NOMO-1 (cell line): ENCODE measurements at regions not wholly inside any gene's neighbourhood (a gene's known extent, or its start where the extent isn't known, plus 50 kb on each side); places are given as distances from the start of the nearest gene placed in this dataset.
"Not testable (repeated sequence)": the region's sequence is repeated elsewhere in the genome, so short reads cannot be mapped to it uniquely, and the experiment has no call there.

Experiments
- DNase-seq, 2 experiments: peaks; one replicate each; lab custom pipeline; 2025; ENCODE audit not compliant: unreplicated experiment in 2 of 2; lab: John Stamatoyannopoulos, UW

GRCh38 chr3:191727338-191727737 lies 266.4 kb downstream of the PYDC2 start:
- no peak for DNase-seq

GRCh38 chr3:191728186-191728585 lies 267.2 kb downstream of the PYDC2 start:
- DNase-seq, result no peak

- no peak for DNase-seq
These were observed 276.8 kb downstream of the PYDC2 start for GRCh38 chr3:191737742-191738141.

- DNase-seq, result no peak
These were observed 279.7 kb downstream of the PYDC2 start for GRCh38 chr3:191740712-191741111.

- DNase-seq, result not testable (repeated sequence)
These were observed 280.9 kb downstream of the PYDC2 start for GRCh38 chr3:191741847-191742350.

GRCh38 chr3:191743283-191743682 lies 282.3 kb downstream of the PYDC2 start:
- no peak for DNase-seq

GRCh38 chr3:191750618-191751017 lies 289.7 kb downstream of the PYDC2 start:
- no peak for DNase-seq

GRCh38 chr3:191753196-191753595 lies 292.2 kb downstream of the PYDC2 start:
- no peak for DNase-seq

GRCh38 chr3:191761906-191762305 lies 300.9 kb downstream of the PYDC2 start:
- DNase-seq, result no peak

GRCh38 chr3:191762323-191762960 lies 301.5 kb downstream of the PYDC2 start:
- DNase-seq, result no peak

- DNase-seq, result no peak
These were observed 307.5 kb downstream of the PYDC2 start for GRCh38 chr3:191768421-191768820.

GRCh38 chr3:191770541-191770940 lies 309.6 kb downstream of the PYDC2 start:
- DNase-seq, result no peak

GRCh38 chr3:191774485-191774884 lies 313.5 kb downstream of the PYDC2 start:
- DNase-seq, result no peak

GRCh38 chr3:191775451-191776233 lies 314.7 kb downstream of the PYDC2 start:
- no peak for DNase-seq

- no peak for DNase-seq
These were observed 320.1 kb downstream of the PYDC2 start for GRCh38 chr3:191781044-191781443.

- no peak for DNase-seq
These were observed 322.1 kb downstream of the PYDC2 start for GRCh38 chr3:191783024-191783423.

- DNase-seq, result no peak
These were observed 330.0 kb downstream of the PYDC2 start for GRCh38 chr3:191790934-191791333.

- no peak for DNase-seq
These were observed 331.6 kb downstream of the PYDC2 start for GRCh38 chr3:191792580-191792979.

- no peak for DNase-seq
These were observed 334.2 kb downstream of the PYDC2 start for GRCh38 chr3:191795196-191795595.

GRCh38 chr3:191797271-191797670 lies 336.3 kb downstream of the PYDC2 start:
- no peak for DNase-seq

- DNase-seq, result no peak
These were observed 341.7 kb downstream of the PYDC2 start for GRCh38 chr3:191802671-191803070.

- DNase-seq, result no peak
These were observed 344.0 kb downstream of the PYDC2 start for GRCh38 chr3:191804935-191805334.
